ENCODE measurements at regions not wholly inside any gene's neighbourhood (a gene's known extent, or its start where the extent isn't known, plus 50 kb on each side); places are given as distances from the start of the nearest gene placed in this dataset.

- Histone ChIP-seq H3K4me3 (ENCODE audit: control insufficient read depth in 2 of 3, extremely low read depth in 1 of 3, insufficient read depth in 2 of 3, low read depth in 1 of 3, low read length in 3 of 3) (no peak overlapping the region), H2AFZ (ENCODE audit: control insufficient read depth, low read length) (no peak overlapping the region), H3K4me2 (ENCODE audit: control insufficient read depth, extremely low read depth, insufficient read depth, low read depth, low read length) (no peak overlapping the region), H3K27me3 (ENCODE audit: control insufficient read depth, extremely low read depth, insufficient read depth, low read length) (no peaks in the 10 kb centered on the region), H3K79me2 (ENCODE audit: control insufficient read depth, insufficient read depth, low read length) (no peaks in the 10 kb centered on the region), H4K20me1 (ENCODE audit: control insufficient read depth, extremely low read depth, insufficient read depth, low read length) (no peaks in the 10 kb centered on the region), H3K4me1 (ENCODE audit: control insufficient read depth, extremely low read depth, insufficient read depth, low read length) (peaks cover 8% of the 10 kb centered on the region), H3K9me1 (ENCODE audit: control insufficient read depth, extremely low read depth, insufficient read depth, low read length) (no peaks in the 10 kb centered on the region), H3K36me3 (ENCODE audit: control insufficient read depth in 2 of 2, extremely low read depth in 1 of 2, insufficient read depth in 2 of 2, low read length in 2 of 2) (no peaks in the 10 kb centered on the region), H3K9ac (ENCODE audit: control insufficient read depth, extremely low read depth, insufficient read depth, low read length) (no peak overlapping the region), H3K27ac (ENCODE audit: control insufficient read depth, insufficient read depth, low read length) (no peak overlapping the region), H3K9me3 (ENCODE audit: control insufficient read depth, low read depth, low read length) (peaks cover 2% of the 10 kb centered on the region)
- TF ChIP-seq, protein P1, sequence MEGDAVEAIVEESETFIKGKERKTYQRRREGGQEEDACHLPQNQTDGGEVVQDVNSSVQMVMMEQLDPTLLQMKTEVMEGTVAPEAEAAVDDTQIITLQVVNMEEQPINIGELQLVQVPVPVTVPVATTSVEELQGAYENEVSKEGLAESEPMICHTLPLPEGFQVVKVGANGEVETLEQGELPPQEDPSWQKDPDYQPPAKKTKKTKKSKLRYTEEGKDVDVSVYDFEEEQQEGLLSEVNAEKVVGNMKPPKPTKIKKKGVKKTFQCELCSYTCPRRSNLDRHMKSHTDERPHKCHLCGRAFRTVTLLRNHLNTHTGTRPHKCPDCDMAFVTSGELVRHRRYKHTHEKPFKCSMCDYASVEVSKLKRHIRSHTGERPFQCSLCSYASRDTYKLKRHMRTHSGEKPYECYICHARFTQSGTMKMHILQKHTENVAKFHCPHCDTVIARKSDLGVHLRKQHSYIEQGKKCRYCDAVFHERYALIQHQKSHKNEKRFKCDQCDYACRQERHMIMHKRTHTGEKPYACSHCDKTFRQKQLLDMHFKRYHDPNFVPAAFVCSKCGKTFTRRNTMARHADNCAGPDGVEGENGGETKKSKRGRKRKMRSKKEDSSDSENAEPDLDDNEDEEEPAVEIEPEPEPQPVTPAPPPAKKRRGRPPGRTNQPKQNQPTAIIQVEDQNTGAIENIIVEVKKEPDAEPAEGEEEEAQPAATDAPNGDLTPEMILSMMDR (optimal IDR thresholded peaks at IDR 0.05 in 1 of 3, IDR thresholded peaks at IDR 0.05 in 1 of 3, conservative IDR thresholded peaks at IDR 0.05 in 1 of 3; ENCODE audit: extremely low read depth in 1 of 3, insufficient read depth in 2 of 3, low read length in 3 of 3): no peak
- no peak for TF ChIP-seq EZH2 (IDR thresholded peaks at IDR 0.05; ENCODE audit: low read length)
- DNase-seq (ENCODE audit: low read depth, low spot score) (no peak), FAIRE-seq (no peak)
- dilution Hi-C loops (cut with MboI; ENCODE audit: extremely low pct_ligation_motif_present, low sequenced_read_pairs): no loop called here
Observed at GRCh38 chr4:111562826-111563225, 582.4 kb upstream of the FAM241A start.

- dilution Hi-C loops (cut with MboI; ENCODE audit: extremely low pct_ligation_motif_present, low sequenced_read_pairs): no loop called here
- Histone ChIP-seq H3K9ac (ENCODE audit: control insufficient read depth, extremely low read depth, insufficient read depth, low read length) (no peak overlapping the region), H3K4me2 (ENCODE audit: control insufficient read depth, extremely low read depth, insufficient read depth, low read depth, low read length) (no peak overlapping the region), H3K27me3 (ENCODE audit: control insufficient read depth, extremely low read depth, insufficient read depth, low read length) (no peaks in the 10 kb centered on the region), H3K36me3 (ENCODE audit: control insufficient read depth in 2 of 2, extremely low read depth in 1 of 2, insufficient read depth in 2 of 2, low read length in 2 of 2) (no peaks in the 10 kb centered on the region), H3K4me3 (ENCODE audit: control insufficient read depth in 2 of 3, extremely low read depth in 1 of 3, insufficient read depth in 2 of 3, low read depth in 1 of 3, low read length in 3 of 3) (no peak overlapping the region), H3K9me1 (ENCODE audit: control insufficient read depth, extremely low read depth, insufficient read depth, low read length) (no peaks in the 10 kb centered on the region), H2AFZ (ENCODE audit: control insufficient read depth, low read length) (no peak overlapping the region), H3K4me1 (ENCODE audit: control insufficient read depth, extremely low read depth, insufficient read depth, low read length) (no peaks in the 10 kb centered on the region), H4K20me1 (ENCODE audit: control insufficient read depth, extremely low read depth, insufficient read depth, low read length) (no peaks in the 10 kb centered on the region), H3K79me2 (ENCODE audit: control insufficient read depth, insufficient read depth, low read length) (no peaks in the 10 kb centered on the region), H3K27ac (ENCODE audit: control insufficient read depth, insufficient read depth, low read length) (no peak overlapping the region), H3K9me3 (ENCODE audit: control insufficient read depth, low read depth, low read length) (no peaks in the 10 kb centered on the region)
- no peak for TF ChIP-seq EZH2 (IDR thresholded peaks at IDR 0.05; ENCODE audit: low read length)
- TF ChIP-seq, protein P1 (optimal IDR thresholded peaks at IDR 0.05 in 1 of 3, IDR thresholded peaks at IDR 0.05 in 1 of 3, conservative IDR thresholded peaks at IDR 0.05 in 1 of 3; ENCODE audit: extremely low read depth in 1 of 3, insufficient read depth in 2 of 3, low read length in 3 of 3): no peak
- DNase-seq (ENCODE audit: low read depth, low spot score) (no peak), FAIRE-seq (no peak)
Observed at GRCh38 chr4:111572470-111572869, 572.8 kb upstream of the FAM241A start.

Measured in keratinocyte (primary cell).